ENCODE measurements at regions not wholly inside any gene's neighbourhood (a gene's known extent, or its start where the extent isn't known, plus 50 kb on each side); places are given as distances from the start of the nearest gene placed in this dataset.

DNA sequence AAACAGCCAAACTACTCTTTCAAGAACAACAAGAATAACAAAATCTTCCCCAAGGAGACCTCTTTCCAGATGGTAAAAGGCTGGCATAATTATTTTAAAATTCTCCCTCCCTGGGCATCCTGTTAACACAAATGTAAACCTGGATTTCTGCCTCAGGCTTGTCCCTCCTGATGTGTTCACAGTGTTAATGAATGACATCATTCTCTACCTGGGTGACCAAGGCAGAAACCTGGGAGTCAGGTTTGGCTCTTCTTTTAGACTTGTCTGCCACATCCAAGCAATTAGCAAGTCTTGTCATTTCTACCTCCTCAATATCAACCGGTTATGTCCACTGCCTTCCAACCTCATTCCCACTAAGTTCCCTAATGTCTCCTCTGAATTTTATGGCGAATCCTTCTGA, 368.7 kb upstream of the TBL1XR1 start:
- Histone ChIP-seq H3K9ac (ENCODE audit: low read length) (no peak overlapping the region), H2AFZ (ENCODE audit: low read length) (no peak overlapping the region), H3K79me2 (ENCODE audit: low read length) (no peaks in the 10 kb centered on the region), H3K27ac (ENCODE audit: low read length) (no peak overlapping the region), H3K4me3 (ENCODE audit: low read length) (no peak overlapping the region), H3K4me1 (ENCODE audit: insufficient read depth, low read length) (no peaks in the 10 kb centered on the region), H3F3A (ENCODE audit: low read length, unreplicated experiment) (no peaks in the 10 kb centered on the region), H4K20me1 (ENCODE audit: low read length) (no peaks in the 10 kb centered on the region), H3K9me2 (replicated peaks; ENCODE audit: low read length) (no peaks in the 10 kb centered on the region), H3K4me2 (ENCODE audit: low read length) (no peak overlapping the region), H3K27me3 (ENCODE audit: low read length) (no peaks in the 10 kb centered on the region), H3K9me3 (ENCODE audit: low read length) (no peaks in the 10 kb centered on the region), H3K36me3 (ENCODE audit: low read depth, low read length) (no peaks in the 10 kb centered on the region)
- CTCF ChIA-PET, result no interaction called here
- TF ChIP-seq EZH2 (IDR thresholded peaks at IDR 0.05; ENCODE audit: low read length, unreplicated experiment) (no peak), EZH2phosphoT487 (IDR thresholded peaks at IDR 0.05; ENCODE audit: borderline replicate concordance, low read length) (no peak)
- TF ChIP-seq, protein P1, sequence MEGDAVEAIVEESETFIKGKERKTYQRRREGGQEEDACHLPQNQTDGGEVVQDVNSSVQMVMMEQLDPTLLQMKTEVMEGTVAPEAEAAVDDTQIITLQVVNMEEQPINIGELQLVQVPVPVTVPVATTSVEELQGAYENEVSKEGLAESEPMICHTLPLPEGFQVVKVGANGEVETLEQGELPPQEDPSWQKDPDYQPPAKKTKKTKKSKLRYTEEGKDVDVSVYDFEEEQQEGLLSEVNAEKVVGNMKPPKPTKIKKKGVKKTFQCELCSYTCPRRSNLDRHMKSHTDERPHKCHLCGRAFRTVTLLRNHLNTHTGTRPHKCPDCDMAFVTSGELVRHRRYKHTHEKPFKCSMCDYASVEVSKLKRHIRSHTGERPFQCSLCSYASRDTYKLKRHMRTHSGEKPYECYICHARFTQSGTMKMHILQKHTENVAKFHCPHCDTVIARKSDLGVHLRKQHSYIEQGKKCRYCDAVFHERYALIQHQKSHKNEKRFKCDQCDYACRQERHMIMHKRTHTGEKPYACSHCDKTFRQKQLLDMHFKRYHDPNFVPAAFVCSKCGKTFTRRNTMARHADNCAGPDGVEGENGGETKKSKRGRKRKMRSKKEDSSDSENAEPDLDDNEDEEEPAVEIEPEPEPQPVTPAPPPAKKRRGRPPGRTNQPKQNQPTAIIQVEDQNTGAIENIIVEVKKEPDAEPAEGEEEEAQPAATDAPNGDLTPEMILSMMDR (conservative IDR thresholded peaks at IDR 0.05; ENCODE audit: low read depth, low read length), result no peak
- no TSS peak for BruUV-seq (replicated peaks)
- POLR2A ChIA-PET (ENCODE audit: unreplicated experiment), result no interaction called here
- ATAC-seq (no peak), DNase-seq (no peak)
- intact Hi-C loops (cut with micrococcal nuclease), result no loop called here

DNA sequence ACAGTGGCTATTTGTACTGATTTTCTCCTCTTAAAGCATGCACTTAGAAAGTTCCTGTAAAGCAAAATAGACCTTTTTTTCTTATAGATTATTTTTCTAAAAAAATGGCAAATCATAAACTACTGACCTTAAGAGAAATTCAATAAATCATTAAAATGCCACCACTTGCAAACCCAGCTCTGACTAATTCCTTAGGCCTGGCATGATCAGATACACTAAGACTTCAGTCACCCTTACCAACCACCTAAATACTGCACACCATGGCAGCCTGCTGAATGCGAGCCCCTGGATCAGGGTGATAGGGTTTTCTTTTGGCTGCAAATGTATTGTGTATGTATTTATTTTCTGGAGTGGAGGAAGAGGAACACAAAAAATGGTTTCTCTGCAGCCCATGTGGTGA, 370.6 kb upstream of the TBL1XR1 start:
- Histone ChIP-seq H3K9me3 (ENCODE audit: low read length) (no peaks in the 10 kb centered on the region), H3F3A (ENCODE audit: low read length, unreplicated experiment) (no peaks in the 10 kb centered on the region), H3K4me1 (ENCODE audit: insufficient read depth, low read length) (no peaks in the 10 kb centered on the region), H3K27ac (ENCODE audit: low read length) (no peak overlapping the region), H3K79me2 (ENCODE audit: low read length) (no peaks in the 10 kb centered on the region), H3K27me3 (ENCODE audit: low read length) (no peaks in the 10 kb centered on the region), H3K9ac (ENCODE audit: low read length) (no peak overlapping the region), H3K36me3 (ENCODE audit: low read depth, low read length) (no peaks in the 10 kb centered on the region), H4K20me1 (ENCODE audit: low read length) (no peaks in the 10 kb centered on the region), H3K4me3 (ENCODE audit: low read length) (no peak overlapping the region), H3K9me2 (replicated peaks; ENCODE audit: low read length) (no peaks in the 10 kb centered on the region), H3K4me2 (ENCODE audit: low read length) (no peak overlapping the region), H2AFZ (ENCODE audit: low read length) (no peak overlapping the region)
- ChIA-PET POLR2A (ENCODE audit: unreplicated experiment) (no interaction called here), CTCF (no interaction called here)
- TF ChIP-seq EZH2phosphoT487 (IDR thresholded peaks at IDR 0.05; ENCODE audit: borderline replicate concordance, low read length) (no peak), EZH2 (IDR thresholded peaks at IDR 0.05; ENCODE audit: low read length, unreplicated experiment) (no peak)
- TF ChIP-seq, protein P1 (conservative IDR thresholded peaks at IDR 0.05; ENCODE audit: low read depth, low read length), result no peak
- no TSS peak for BruUV-seq (replicated peaks)
- no peak; the same call in 1 of the 2 replicates for ATAC-seq
- DNase-seq, result peak; percentile 40
- intact Hi-C loops (cut with micrococcal nuclease), result no loop called here

DNA sequence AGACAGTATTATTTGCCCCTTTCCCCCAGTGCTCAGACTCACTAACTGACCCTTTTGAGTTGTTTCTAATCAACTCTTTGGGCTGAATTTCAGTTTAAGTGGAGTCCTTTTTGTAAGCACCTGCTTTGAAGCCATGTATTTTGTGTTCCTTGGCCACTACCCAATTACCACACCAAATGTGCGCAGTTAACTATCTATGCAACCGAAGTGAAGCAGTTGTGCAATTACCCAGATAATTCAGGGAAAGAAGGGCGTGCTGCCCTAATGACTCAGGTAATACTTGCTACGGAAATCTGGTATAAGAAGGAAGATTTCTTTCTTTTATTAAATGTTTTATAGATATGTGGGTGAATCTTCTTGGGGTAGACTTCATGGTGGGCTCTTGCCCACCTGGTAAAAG, 371.9 kb upstream of the TBL1XR1 start:
- no peak overlapping the region for H2AFZ ChIP-seq (ENCODE audit: low read length)
- no peaks in the 10 kb centered on the region for H3K9me2 ChIP-seq (replicated peaks; ENCODE audit: low read length)
- BruUV-seq (replicated peaks), result no TSS peak
- no peak for ATAC-seq
- TF ChIP-seq EZH2phosphoT487 (IDR thresholded peaks at IDR 0.05; ENCODE audit: borderline replicate concordance, low read length) (no peak), EZH2 (IDR thresholded peaks at IDR 0.05; ENCODE audit: low read length, unreplicated experiment) (no peak)
- TF ChIP-seq, protein P1 (conservative IDR thresholded peaks at IDR 0.05; ENCODE audit: low read depth, low read length), result no peak
- ChIA-PET CTCF (no interaction called here), POLR2A (ENCODE audit: unreplicated experiment) (interaction anchor here (0.6 kb wide), 1 partner anchor 14 kb away, joined by 4 read pairs; no protein-coding TSS in a partner anchor)
- H3K27ac ChIP-seq (ENCODE audit: low read length), result no peak overlapping the region
- no peaks in the 10 kb centered on the region for H4K20me1 ChIP-seq (ENCODE audit: low read length)
- H3K9me3 ChIP-seq (ENCODE audit: low read length), result no peaks in the 10 kb centered on the region
- no peaks in the 10 kb centered on the region for H3K4me1 ChIP-seq (ENCODE audit: insufficient read depth, low read length)
- H3K36me3 ChIP-seq (ENCODE audit: low read depth, low read length), result no peaks in the 10 kb centered on the region
- H3F3A ChIP-seq (ENCODE audit: low read length, unreplicated experiment), result no peaks in the 10 kb centered on the region
- no peaks in the 10 kb centered on the region for H3K79me2 ChIP-seq (ENCODE audit: low read length)
- DNase-seq, result no peak
- intact Hi-C loops (cut with micrococcal nuclease), result no loop called here
- no peaks in the 10 kb centered on the region for H3K27me3 ChIP-seq (ENCODE audit: low read length)
- no peak overlapping the region for H3K9ac ChIP-seq (ENCODE audit: low read length)
- H3K4me2 ChIP-seq (ENCODE audit: low read length), result no peak overlapping the region
- H3K4me3 ChIP-seq (ENCODE audit: low read length), result no peak overlapping the region

Data from PC-3 (cell line).